ENCODE measurements at regions not wholly inside any gene's neighbourhood (a gene's known extent, or its start where the extent isn't known, plus 50 kb on each side); places are given as distances from the start of the nearest gene placed in this dataset.

DNA sequence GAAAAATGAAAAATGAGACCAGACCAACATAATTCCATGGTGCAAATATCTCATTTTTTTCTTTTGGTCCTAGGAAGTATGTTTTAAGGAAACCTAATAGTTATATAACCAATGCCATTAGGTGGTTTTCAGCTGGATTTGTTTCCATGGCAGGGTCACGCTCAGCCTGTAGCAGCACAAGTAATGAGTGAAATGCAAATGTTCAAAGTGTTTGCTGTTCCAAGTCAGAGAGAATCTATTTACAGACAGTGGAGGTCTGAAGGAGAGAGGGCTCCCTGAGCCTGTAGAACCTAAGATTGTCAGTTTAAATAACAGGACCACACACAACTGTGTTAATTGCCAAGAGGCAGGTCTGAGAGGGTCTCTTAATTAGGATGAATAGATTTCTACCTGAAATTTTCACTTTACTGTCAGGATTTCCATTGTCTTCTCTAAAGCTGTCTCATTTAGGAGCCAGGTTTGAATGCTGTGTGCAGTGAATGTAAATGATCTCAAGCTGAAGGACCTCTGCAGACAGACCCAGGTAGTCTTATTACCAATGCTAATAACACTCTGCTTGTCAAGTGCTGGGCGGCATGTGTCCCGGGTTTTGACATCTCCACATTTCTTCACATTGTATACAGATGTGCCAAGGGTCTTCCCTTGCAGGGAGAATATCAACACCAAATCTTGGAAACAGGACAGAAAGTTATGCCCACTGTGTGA lies 317.3 kb upstream of the NECTIN3 start:
- Histone ChIP-seq H3K4me3 (ENCODE audit: low read length in 2 of 2) (no peak overlapping the region), H3K36me3 (ENCODE audit: control insufficient read depth in 2 of 2, insufficient read depth in 2 of 2, low read length in 2 of 2) (no peaks in the 10 kb centered on the region), H3K27me3 (ENCODE audit: control insufficient read depth in 1 of 2, insufficient read depth in 2 of 2, low read length in 2 of 2) (no peaks in the 10 kb centered on the region), H3K9me3 (ENCODE audit: control insufficient read depth in 2 of 2, low read length in 2 of 2) (no peaks in the 10 kb centered on the region), H3K9ac (ENCODE audit: low read length in 2 of 2) (no peak overlapping the region), H3K27ac (ENCODE audit: low read length) (no peak overlapping the region), H3K4me1 (ENCODE audit: control insufficient read depth, insufficient read depth, low read length) (no peaks in the 10 kb centered on the region)

DNA sequence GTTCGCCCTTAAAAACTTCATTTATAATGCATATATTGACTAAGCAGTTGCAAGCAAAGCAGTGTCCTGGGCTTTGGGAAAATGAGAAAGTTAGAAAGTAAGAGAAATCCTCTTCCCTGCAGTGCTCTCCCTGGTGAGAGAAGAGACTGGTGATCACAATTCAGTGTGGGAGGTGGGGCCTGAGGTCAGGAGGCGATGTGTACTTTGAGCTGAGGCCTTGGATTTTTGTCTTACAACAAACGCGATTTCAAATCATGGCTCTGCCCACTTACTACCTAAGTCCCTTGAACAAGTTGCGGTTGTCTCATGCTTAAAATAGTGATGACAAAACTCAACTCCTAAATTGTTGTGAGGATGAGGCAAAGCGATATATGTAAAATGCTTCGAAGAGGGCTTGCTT lies 316.3 kb upstream of the NECTIN3 start:
- Histone ChIP-seq H3K4me3 (ENCODE audit: low read length in 2 of 2) (no peak overlapping the region), H3K36me3 (ENCODE audit: control insufficient read depth in 2 of 2, insufficient read depth in 2 of 2, low read length in 2 of 2) (no peaks in the 10 kb centered on the region), H3K9ac (ENCODE audit: low read length in 2 of 2) (no peak overlapping the region), H3K27ac (ENCODE audit: low read length) (no peak overlapping the region), H3K9me3 (ENCODE audit: control insufficient read depth in 2 of 2, low read length in 2 of 2) (no peaks in the 10 kb centered on the region), H3K4me1 (ENCODE audit: control insufficient read depth, insufficient read depth, low read length) (no peaks in the 10 kb centered on the region), H3K27me3 (ENCODE audit: control insufficient read depth in 1 of 2, insufficient read depth in 2 of 2, low read length in 2 of 2) (no peaks in the 10 kb centered on the region)

DNA sequence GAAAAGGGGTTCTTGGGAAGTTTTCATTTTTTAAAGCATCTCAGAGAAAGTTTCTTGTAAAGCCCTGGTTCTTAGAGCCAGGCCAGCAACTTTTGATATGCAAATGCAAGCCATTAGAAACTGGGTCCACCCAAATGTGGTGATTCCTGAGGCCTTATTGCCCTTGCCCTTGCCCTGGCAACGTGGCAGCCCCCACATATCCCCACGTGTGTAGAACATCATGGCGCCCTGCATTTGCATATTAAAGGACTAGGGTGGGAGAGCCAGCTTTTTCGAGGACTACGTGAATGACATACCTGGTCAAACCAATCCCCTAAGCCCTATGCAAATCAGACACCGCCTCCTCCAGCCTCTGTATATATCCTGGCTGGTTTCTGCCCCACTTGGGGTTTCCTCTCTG lies 314.9 kb upstream of the NECTIN3 start:
- H3K27me3 ChIP-seq (ENCODE audit: control insufficient read depth in 1 of 2, insufficient read depth in 2 of 2, low read length in 2 of 2): no peaks in the 10 kb centered on the region

DNA sequence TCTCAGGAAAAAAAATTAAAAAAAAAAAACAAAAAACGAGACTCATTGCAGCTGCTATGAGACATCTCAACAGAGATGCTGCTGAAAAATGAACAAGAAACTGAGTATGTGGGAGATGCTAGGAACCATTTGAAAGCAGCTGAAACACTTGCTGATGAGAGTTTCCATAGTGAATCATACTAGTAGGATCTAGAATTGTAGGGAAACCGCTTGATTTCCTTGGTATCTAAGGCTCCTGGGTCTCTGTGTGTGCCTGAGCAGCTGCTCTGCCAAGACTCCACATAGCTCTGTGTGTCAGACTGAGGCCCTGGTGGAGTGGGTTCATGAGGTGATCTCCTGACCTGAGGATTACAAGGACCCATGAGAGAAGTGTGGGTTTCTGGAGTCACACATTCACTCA lies 313.4 kb upstream of the NECTIN3 start:
- H3K27ac ChIP-seq (ENCODE audit: low read length): no peak overlapping the region
- no peak overlapping the region for H3K9ac ChIP-seq (ENCODE audit: low read length in 2 of 2)
- H3K9me3 ChIP-seq (ENCODE audit: control insufficient read depth in 2 of 2, low read length in 2 of 2): no peaks in the 10 kb centered on the region
- no peak overlapping the region for H3K4me3 ChIP-seq (ENCODE audit: low read length in 2 of 2)
- no peaks in the 10 kb centered on the region for H3K36me3 ChIP-seq (ENCODE audit: control insufficient read depth in 2 of 2, insufficient read depth in 2 of 2, low read length in 2 of 2)
- no peaks in the 10 kb centered on the region for H3K4me1 ChIP-seq (ENCODE audit: control insufficient read depth, insufficient read depth, low read length)
- H3K27me3 ChIP-seq (ENCODE audit: control insufficient read depth in 1 of 2, insufficient read depth in 2 of 2, low read length in 2 of 2): no peaks in the 10 kb centered on the region

More for the DNA sequence above, 314.9 kb upstream of the NECTIN3 start:
- H3K9ac ChIP-seq (ENCODE audit: low read length in 2 of 2): no peak overlapping the region
- H3K4me1 ChIP-seq (ENCODE audit: control insufficient read depth, insufficient read depth, low read length): no peaks in the 10 kb centered on the region
- no peaks in the 10 kb centered on the region for H3K36me3 ChIP-seq (ENCODE audit: control insufficient read depth in 2 of 2, insufficient read depth in 2 of 2, low read length in 2 of 2)
- H3K27ac ChIP-seq (ENCODE audit: low read length): no peak overlapping the region
- no peak overlapping the region for H3K4me3 ChIP-seq (ENCODE audit: low read length in 2 of 2)
- no peaks in the 10 kb centered on the region for H3K9me3 ChIP-seq (ENCODE audit: control insufficient read depth in 2 of 2, low read length in 2 of 2)

DNA sequence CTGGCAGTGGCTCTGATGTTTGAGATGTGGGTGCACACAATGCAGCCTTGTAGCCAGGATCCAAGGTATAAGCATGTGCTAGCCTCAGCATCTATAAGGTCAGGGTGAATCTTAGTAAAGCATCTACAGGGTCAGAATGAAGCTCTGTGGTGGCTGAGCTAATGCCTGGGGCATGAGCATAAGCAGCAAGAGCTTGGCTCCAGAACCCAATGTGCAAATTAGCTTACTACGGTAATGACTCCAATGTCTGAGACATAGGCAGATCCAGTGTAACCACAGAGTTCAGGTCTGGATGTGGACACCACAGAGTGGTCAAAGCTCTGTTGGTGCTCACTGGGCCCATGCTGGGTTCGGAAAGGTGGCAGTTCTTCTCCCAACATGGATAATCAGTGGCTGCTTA lies 304.5 kb upstream of the NECTIN3 start:
- H3K4me1 ChIP-seq (ENCODE audit: control insufficient read depth, insufficient read depth, low read length): no peaks in the 10 kb centered on the region
- no peak overlapping the region for H3K4me3 ChIP-seq (ENCODE audit: low read length in 2 of 2)
- no peaks in the 10 kb centered on the region for H3K27me3 ChIP-seq (ENCODE audit: control insufficient read depth in 1 of 2, insufficient read depth in 2 of 2, low read length in 2 of 2)

DNA sequence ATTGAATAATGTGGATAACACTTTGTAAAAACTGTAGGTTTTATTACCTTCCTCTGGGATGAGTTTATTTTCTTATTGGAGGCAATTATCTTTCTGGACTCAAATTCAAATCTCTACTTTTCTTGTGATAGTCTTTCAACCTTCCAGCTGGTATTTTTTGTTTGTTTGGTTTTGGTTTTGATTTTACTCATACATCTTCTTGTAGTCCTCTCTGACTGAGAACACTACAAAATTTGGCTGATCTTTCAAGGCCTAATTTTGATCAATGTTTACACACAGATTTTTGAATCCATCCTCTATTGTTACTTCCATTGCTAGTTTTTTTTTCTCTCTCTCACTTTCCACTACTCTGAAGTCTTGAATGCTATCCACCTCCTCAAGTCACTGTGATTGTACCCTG lies 303.8 kb upstream of the NECTIN3 start:
- Histone ChIP-seq H3K4me3 (ENCODE audit: low read length in 2 of 2) (no peak overlapping the region), H3K27ac (ENCODE audit: low read length) (no peak overlapping the region), H3K9me3 (ENCODE audit: control insufficient read depth in 2 of 2, low read length in 2 of 2) (no peaks in the 10 kb centered on the region), H3K4me1 (ENCODE audit: control insufficient read depth, insufficient read depth, low read length) (no peaks in the 10 kb centered on the region), H3K9ac (ENCODE audit: low read length in 2 of 2) (no peak overlapping the region), H3K36me3 (ENCODE audit: control insufficient read depth in 2 of 2, insufficient read depth in 2 of 2, low read length in 2 of 2) (no peaks in the 10 kb centered on the region), H3K27me3 (ENCODE audit: control insufficient read depth in 1 of 2, insufficient read depth in 2 of 2, low read length in 2 of 2) (no peaks in the 10 kb centered on the region)

More for the DNA sequence above, 304.5 kb upstream of the NECTIN3 start:
- no peaks in the 10 kb centered on the region for H3K9me3 ChIP-seq (ENCODE audit: control insufficient read depth in 2 of 2, low read length in 2 of 2)
- H3K36me3 ChIP-seq (ENCODE audit: control insufficient read depth in 2 of 2, insufficient read depth in 2 of 2, low read length in 2 of 2): no peaks in the 10 kb centered on the region
- no peak overlapping the region for H3K9ac ChIP-seq (ENCODE audit: low read length in 2 of 2)
- H3K27ac ChIP-seq (ENCODE audit: low read length): no peak overlapping the region

DNA sequence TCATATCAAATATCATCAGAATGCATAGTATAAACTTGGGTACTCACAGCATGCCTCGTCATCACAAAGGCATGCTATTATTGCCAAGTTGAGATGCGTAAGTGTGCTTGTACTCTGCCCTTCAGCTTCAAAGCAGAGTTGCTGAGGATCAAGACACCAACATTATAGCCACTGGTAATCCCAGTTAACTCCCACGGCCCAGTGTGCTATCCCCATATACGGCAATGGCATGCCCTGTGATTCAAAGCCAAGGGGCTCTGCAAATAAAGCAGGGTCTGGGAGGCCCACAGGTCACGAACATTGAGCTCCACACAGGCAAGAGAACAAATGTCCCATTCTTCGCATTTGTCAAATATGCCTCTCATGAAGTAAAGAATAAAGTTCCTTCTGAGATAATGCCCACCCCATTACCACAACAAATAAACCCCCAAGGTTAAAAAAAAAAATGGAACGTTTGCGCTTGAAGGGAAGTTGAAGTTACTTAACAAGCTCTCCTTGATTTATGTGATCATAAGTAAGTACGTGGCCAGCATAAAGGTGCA lies 298.1 kb upstream of the NECTIN3 start:
- H3K27ac ChIP-seq (ENCODE audit: low read length): no peak overlapping the region
- no peaks in the 10 kb centered on the region for H3K36me3 ChIP-seq (ENCODE audit: control insufficient read depth in 2 of 2, insufficient read depth in 2 of 2, low read length in 2 of 2)
- H3K9ac ChIP-seq (ENCODE audit: low read length in 2 of 2): no peak overlapping the region
- no peaks in the 10 kb centered on the region for H3K27me3 ChIP-seq (ENCODE audit: control insufficient read depth in 1 of 2, insufficient read depth in 2 of 2, low read length in 2 of 2)
- H3K4me3 ChIP-seq (ENCODE audit: low read length in 2 of 2): no peak overlapping the region
- no peaks in the 10 kb centered on the region for H3K4me1 ChIP-seq (ENCODE audit: control insufficient read depth, insufficient read depth, low read length)
- no peaks in the 10 kb centered on the region for H3K9me3 ChIP-seq (ENCODE audit: control insufficient read depth in 2 of 2, low read length in 2 of 2)

DNA sequence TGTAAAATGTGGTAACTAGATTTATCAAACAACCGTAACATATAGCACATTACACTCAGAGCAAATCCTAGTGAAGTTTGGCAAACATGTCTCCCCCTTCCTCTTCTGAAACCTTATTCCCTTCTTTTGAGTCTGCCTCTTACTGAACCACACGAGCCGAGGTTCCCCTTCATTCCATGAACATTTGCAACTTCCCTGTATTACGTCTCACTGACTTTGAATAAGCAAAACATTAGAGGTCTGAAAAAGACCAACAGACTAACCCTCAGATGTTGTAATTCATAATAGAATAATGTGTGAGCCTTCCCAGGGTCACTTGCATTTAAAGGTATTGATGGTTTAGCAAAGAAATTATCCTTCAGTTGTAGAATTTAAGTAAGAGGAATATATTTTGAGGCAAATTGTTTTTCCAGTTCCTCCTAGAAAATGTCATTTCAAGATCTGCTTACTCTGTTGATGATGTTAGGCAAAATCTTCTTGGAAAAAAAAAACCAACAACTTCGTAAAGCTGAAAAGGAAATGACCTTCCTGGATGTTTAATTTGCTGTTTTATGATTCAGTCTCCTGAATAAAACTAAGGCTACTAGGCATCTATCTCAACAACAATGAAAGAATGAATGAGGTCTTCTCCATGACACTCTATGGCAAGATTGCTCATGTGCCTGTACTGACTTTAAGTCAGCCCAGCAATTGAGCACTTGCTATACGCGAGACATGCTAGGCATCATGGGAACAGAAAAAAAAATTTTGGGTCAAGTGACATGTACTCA lies 296.9 kb upstream of the NECTIN3 start:
- no peaks in the 10 kb centered on the region for H3K4me1 ChIP-seq (ENCODE audit: control insufficient read depth, insufficient read depth, low read length)
- H3K9ac ChIP-seq (ENCODE audit: low read length in 2 of 2): no peak overlapping the region
- no peak overlapping the region for H3K27ac ChIP-seq (ENCODE audit: low read length)
- no peaks in the 10 kb centered on the region for H3K27me3 ChIP-seq (ENCODE audit: control insufficient read depth in 1 of 2, insufficient read depth in 2 of 2, low read length in 2 of 2)
- H3K9me3 ChIP-seq (ENCODE audit: control insufficient read depth in 2 of 2, low read length in 2 of 2): no peaks in the 10 kb centered on the region
- no peak overlapping the region for H3K4me3 ChIP-seq (ENCODE audit: low read length in 2 of 2)
- no peaks in the 10 kb centered on the region for H3K36me3 ChIP-seq (ENCODE audit: control insufficient read depth in 2 of 2, insufficient read depth in 2 of 2, low read length in 2 of 2)

DNA sequence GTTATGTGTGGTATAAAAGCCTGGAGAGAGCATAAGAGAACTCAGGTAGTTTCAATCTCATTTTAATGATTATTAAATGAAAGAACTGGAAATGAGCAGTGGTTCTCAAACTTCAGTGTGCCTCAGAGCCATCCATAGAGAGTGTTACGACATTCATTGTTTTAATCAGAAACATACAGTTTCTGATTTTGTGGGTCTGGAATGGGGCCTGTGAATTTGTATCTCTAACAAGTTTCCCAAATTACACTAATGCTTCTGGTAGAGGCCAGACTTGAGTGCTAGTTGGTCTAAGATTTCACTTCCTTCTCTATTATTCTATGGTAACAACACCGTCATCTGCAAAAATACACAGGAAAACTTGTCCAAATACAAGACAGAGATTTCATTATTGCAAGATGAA lies 292.0 kb upstream of the NECTIN3 start:
- Histone ChIP-seq H3K27ac (ENCODE audit: low read length) (no peak overlapping the region), H3K36me3 (ENCODE audit: control insufficient read depth in 2 of 2, insufficient read depth in 2 of 2, low read length in 2 of 2) (no peaks in the 10 kb centered on the region), H3K9me3 (ENCODE audit: control insufficient read depth in 2 of 2, low read length in 2 of 2) (no peaks in the 10 kb centered on the region), H3K4me1 (ENCODE audit: control insufficient read depth, insufficient read depth, low read length) (no peaks in the 10 kb centered on the region), H3K4me3 (ENCODE audit: low read length in 2 of 2) (no peak overlapping the region), H3K9ac (ENCODE audit: low read length in 2 of 2) (no peak overlapping the region), H3K27me3 (ENCODE audit: control insufficient read depth in 1 of 2, insufficient read depth in 2 of 2, low read length in 2 of 2) (no peaks in the 10 kb centered on the region)

DNA sequence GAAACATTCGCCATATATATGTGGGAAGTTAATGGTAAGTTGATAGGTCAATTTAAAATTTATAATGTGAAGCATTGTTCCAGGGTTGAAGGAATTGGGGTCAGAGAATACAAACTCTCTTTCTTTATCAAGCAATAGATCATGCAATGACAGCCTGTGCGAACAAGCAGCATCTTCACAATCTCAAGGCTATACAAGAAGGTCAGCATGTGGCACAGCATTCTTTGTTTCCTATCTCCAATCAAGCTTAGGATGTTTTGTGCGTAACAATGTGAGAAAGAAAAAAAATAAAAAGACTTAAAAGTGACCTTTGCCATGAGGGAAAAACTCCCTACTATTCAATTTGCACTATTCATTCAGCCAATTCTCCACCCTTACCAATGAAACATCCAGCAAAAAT lies 288.1 kb upstream of the NECTIN3 start:
- Histone ChIP-seq H3K9me3 (ENCODE audit: control insufficient read depth in 2 of 2, low read length in 2 of 2) (no peaks in the 10 kb centered on the region), H3K27me3 (ENCODE audit: control insufficient read depth in 1 of 2, insufficient read depth in 2 of 2, low read length in 2 of 2) (no peaks in the 10 kb centered on the region), H3K27ac (ENCODE audit: low read length) (no peak overlapping the region), H3K9ac (ENCODE audit: low read length in 2 of 2) (no peak overlapping the region), H3K4me1 (ENCODE audit: control insufficient read depth, insufficient read depth, low read length) (no peaks in the 10 kb centered on the region), H3K36me3 (ENCODE audit: control insufficient read depth in 2 of 2, insufficient read depth in 2 of 2, low read length in 2 of 2) (no peaks in the 10 kb centered on the region), H3K4me3 (ENCODE audit: low read length in 2 of 2) (no peak overlapping the region)

DNA sequence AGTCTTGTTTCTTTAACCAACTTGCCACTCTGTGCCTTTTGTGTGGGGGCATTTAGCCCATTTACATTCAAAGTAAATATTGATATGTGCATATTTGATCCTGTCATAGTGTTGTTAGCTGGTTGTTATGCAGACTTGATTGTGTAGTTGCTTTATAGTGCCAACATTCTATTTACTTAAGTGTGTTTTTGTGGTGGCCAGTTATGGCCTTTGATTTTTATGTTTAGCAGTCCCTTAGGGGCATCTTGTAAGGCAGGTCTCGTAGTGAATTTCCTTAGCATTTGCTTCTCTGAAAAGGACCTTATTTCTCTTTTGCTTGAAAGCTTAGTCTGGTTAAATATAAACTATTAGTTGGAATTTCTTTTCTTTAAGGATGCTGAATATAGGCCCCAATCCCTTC lies 282.8 kb upstream of the NECTIN3 start:
- H3K9me3 ChIP-seq (ENCODE audit: control insufficient read depth in 2 of 2, low read length in 2 of 2): no peaks in the 10 kb centered on the region
- H3K4me1 ChIP-seq (ENCODE audit: control insufficient read depth, insufficient read depth, low read length): no peaks in the 10 kb centered on the region
- H3K9ac ChIP-seq (ENCODE audit: low read length in 2 of 2): no peak overlapping the region
- no peak overlapping the region for H3K4me3 ChIP-seq (ENCODE audit: low read length in 2 of 2)
- no peak overlapping the region for H3K27ac ChIP-seq (ENCODE audit: low read length)
- no peaks in the 10 kb centered on the region for H3K36me3 ChIP-seq (ENCODE audit: control insufficient read depth in 2 of 2, insufficient read depth in 2 of 2, low read length in 2 of 2)
- no peaks in the 10 kb centered on the region for H3K27me3 ChIP-seq (ENCODE audit: control insufficient read depth in 1 of 2, insufficient read depth in 2 of 2, low read length in 2 of 2)

All from stomach smooth muscle (tissue), 2 donors.